Epidermal melanocyte (primary cell): ENCODE measurements at regions not wholly inside any gene's neighbourhood (a gene's known extent, or its start where the extent isn't known, plus 50 kb on each side); places are given as distances from the start of the nearest gene placed in this dataset.
"Not testable (repeated sequence)": the region's sequence is repeated elsewhere in the genome, so short reads cannot be mapped to it uniquely, and the experiment has no call there.

Experiments used
- DNase-seq: peaks from one replicate; pipeline ENCODE4 v3.0.0; 2011; ENCODE audit warnings: low spot score; ENCODE audit not compliant: insufficient read length

DNA sequence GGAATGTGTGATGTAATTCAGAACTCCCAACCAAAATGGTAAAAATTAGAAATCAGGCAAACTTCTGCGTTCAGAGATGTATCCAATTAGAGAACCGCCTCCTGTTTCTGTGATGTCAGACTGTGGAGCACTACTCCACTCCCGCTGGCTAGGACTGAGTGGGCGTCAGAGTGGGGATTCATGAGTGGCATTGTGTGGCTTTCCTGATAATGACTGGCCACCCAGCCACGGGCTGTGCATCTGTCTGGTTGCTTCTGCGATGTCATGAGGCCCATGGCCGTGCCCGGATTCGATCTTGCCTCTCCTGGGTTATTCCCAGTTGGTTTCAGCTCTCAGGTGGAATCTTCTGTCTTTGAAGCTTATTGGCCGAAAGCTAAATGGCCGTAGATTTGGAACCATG, 87.1 kb upstream of the KCNA1 start:
- DNase-seq = no peak

DNA sequence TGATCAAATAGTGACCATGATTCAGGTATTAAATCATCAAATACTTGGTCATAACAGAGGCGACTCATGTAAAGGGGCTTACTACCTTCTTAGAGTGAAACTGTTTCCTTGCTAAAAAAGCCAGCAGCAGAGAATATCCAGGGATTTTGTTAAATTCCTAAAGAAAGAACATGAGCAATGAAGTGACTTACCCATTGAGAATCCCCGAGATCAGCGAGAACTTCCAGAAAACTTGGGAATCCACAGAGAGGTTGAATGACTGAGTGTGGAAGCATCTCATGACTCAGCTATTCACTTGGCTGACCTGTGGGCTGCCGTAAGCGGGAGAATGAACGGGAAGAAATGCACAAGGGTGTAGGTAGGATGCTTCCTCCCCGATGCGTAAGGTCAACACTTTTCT, 85.3 kb upstream of the KCNA1 start:
- DNase-seq = no peak

DNA sequence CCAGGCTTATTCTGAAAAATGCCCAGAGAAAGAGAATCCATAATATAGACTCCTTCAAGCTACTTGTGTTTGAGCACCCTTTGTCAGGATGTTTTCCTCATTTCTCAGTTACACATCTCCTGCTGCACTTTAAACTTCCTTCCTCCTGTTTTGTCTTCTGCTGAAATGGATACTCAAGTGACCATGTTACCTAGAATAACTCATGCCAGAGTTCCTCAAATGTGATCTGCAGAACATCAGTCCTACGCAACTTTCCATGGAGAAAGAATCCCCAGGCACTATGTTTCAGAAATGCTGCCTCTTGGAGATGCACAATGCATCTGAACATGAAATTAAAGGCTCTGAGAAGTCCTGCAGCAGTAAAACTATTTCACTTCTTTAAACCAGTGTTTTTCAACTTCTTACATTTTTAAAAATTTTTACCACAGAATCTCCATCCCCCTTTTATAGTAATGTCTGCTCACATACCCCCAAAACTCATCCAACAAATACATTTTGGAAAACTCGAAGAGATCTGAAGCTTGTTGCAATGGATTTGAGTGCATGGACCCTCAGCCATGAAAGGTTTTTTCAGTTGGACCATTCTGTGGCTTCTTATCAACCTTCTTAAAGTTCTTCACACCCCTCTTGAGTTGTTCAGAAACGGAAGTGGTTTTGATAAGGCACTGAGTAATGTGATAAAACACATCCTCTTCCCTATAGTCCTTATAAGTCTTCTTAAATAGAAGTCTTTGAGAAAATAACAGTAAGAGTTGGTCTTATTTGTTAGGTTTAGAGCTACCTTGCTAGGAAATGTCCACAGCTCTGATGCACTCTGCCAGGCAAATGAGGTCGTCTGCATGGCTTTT, 84.5 kb upstream of the KCNA1 start:
- no peak for DNase-seq

DNA sequence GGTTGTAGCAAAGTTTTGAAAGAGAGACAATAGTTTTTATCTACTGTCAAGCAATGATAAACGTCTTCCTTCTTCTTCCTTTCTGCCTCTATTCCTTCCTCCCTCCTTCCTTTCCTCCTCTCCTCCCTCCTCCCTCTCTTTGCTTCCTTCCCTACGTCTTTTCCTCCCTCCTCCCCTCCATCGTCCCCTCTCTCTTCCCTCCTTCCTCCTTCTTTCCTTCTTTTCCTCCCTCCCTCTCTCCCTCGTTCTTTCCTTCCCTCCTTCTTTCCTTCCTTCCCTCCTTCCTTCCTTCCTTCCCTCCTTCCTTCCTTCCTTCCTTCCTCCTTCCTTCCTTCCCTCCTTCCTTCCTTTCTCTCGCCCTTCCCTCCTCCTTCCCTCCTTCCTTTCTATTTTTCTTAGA, 82.8 kb upstream of the KCNA1 start:
- DNase-seq = no peak

DNA sequence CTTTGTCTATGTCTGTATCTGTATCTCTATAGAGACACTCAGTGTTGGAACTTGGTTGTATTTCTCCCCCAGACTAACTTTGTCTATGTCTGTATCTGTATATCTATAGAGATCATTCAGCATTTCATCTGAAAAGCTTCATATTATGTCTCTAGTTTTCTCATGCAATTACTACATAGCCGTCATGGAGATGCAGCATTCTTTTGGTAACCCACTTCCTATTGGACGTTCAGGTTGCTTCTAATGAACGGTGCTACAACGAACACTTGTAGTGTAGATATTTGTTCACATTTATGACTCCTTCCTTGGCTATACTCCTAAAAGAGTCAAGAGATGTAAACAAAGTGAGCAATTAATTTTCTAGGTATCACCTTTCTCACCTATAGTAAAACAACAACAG, 81.5 kb upstream of the KCNA1 start:
- DNase-seq = no peak

DNA sequence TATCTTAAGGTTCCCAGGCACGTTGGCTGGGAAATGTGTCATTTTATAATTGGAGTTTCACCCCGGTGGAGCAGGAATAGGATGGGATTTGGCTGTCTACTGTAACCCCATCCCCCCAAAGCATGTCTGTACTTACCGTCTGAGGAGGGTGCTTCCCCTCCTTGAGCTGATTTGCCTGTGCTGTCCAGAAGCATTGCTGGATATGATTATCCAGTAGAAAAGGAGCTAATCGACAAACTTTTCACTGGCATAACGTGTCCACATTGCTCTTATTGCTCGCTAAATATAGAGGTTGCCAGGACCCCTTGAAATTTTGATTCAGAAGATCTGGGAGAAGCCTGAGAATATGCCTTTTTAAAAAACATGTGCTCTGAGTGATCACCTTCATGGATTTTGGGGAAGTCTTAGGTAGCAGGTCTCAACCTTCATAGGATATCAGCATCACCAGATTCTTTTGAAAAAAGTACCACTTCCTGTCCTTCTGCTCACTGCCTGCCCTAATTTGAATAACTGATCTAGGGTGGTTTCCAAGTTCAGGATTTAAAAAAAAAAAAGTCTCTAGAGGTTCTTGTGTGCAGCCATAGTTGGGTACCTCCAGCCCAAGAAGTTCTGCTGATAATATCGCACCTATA, 80.4 kb upstream of the KCNA1 start:
- DNase-seq = no peak

DNA sequence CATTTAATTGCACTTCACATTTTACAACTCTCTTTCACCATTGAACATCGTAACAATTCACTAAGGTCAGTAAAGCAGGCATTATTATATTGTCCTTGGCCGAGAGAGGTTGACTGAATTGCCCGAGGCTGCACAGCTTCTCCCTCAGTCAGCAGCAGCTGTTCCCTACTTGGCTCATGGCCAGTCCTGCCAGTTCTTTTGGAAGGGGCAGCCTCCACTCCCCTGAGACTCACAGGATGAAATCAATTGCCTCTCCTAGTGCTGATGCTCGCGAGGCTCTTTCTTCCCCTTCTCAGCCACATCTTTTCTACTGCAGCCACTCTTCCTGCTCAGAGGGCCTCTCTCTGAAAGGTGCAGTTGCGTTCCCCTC, 79.9 kb upstream of the KCNA1 start:
- no peak for DNase-seq

DNA sequence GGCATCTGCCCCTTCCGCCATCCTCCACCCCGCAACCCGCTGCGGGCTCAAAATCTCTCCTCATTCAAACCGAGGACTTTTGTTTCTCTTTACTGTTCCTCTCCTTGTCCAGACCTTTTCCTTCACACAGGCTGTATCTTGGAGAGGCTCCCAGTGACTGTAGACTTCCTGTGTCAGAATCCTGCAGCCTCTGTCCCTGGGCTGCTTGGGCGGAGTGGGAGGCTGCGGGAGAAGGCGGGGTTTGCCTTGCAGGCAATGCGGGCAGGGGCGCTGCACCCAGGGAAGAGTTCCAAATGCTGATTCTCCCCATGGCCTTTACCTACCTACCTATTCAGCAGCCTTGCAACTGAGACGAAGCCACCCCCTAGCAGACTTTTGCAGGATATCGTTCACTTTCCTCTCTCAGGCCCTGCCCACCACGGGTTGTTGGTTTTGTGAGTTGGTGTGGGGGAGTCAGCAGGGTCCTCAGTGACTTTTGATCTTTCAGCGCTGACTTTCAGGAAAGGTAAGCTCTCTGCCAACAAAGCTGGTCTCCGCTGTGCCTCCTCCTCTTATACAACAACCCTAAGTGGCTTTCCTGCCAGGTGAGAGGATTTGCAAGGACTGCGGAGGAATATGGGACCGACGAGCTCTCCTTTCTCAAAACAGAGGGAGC, 79.0 kb upstream of the KCNA1 start:
- DNase-seq = no peak

DNA sequence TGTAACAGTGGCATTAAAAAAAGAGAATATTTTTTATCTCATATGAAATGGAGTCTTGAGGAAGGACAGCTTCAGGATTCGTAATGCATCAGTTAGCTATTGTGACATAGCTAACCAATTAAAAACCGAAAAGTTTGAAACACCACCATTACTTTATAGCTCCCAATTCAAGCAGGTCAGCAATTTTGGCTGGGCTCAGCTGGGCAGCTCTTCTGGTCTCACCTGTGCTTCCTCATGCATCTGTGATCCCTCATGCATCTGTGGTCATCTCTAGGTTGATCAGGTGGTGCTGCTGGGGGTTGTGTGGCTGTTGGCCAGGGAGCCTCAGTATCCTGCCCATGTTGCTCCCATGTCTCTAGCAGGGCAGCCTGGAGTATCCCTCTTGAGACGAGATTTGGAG, 76.7 kb upstream of the KCNA1 start:
- no peak for DNase-seq

DNA sequence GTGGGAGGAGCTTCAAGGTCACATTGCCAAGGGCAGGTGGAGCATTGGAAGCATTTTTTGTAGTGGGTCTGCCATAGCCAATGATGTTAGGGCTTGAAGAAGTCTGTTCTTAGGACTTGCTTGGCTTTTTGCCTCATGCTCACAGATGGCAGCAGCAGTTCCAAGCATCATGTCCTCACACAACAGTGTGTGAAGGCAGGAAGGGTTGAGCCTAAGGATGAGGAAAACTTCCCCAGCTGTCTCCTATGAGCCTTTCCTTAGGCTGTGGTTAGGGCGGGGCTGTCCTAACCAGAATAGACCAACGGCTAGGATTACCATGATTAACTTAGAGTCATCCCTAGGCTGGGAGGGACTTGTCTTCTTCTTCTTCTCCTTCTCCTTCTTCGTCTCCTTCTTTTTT, 76.2 kb upstream of the KCNA1 start:
- DNase-seq = no peak

DNA sequence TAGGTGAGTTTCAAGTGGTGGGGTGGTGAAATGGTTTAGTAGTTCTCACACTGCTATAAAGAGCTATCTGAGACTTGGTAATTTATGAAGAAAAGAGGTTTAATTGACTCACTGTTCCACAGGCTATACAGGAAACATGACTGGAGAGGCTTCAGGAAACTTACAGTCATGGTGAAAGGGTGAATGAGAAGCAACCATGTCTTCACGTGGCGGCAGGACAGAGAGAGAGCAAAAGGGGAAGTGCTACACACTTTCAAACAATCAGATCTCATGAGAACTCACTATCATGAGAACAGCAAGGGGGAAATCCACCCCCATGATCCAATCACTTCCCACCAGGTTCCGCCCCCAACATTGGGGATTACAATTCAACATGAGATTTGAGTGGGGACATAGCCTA, 67.3 kb upstream of the KCNA1 start:
- DNase-seq = not testable (repeated sequence)

DNA sequence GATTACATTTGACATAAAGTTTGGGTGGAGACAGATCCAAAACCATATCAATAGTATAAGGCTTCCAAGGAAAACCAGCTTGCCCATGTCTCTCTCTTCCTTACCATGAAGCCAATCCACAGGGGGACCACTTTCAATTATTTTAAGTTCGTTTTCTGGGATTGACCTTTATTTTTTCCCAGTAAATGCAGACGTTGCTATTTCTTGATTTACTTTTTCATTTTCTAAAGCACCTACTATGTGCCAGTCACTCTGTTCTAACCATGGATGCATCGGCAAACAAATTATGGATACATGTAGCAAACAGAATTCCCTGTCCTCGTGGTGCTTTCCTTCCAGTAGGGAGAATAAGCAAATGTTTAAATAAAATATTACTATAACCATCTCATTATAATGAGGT, 65.8 kb upstream of the KCNA1 start:
- no peak for DNase-seq

DNA sequence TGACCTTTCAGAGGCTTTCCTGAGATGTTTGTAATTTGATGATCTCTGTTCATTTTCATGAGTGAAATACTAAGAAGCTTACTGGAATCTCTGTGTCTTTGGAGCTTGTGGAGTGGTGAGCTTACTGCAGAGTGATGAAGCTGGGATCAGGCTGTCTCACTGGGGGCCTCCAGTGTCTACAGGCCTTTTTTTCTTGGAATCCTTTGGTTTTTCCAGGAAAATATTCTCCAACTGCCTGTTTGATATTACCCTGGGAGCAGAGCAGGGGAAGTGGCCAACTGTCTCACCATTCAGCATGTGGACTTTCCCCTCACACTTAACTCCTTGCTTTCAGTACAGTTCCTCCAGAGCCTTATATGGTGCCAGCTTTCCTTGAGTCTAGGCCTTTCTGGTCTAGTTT, 62.0 kb upstream of the KCNA1 start:
- DNase-seq = no peak

DNA sequence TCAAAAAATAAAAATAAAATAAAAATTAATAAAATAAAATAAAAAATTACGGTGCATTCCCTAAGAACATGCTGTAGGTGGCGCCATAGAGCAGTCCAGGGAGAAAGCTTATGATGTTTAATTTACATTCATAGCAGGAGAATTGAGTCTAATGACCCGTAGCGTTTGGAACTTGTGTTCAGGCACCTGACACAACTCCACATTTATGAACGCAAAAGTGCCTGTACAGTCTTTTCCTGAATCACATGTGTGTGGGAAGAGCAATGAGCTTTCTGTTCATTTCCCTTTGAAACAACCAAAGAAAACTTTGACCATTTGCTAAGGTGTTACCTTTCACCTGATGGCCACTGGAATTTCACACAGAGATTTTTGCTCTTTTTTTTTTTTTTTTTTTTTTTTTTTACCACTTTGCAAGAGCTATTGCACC, 60.6 kb upstream of the KCNA1 start:
- DNase-seq = peak; percentile 36

DNA sequence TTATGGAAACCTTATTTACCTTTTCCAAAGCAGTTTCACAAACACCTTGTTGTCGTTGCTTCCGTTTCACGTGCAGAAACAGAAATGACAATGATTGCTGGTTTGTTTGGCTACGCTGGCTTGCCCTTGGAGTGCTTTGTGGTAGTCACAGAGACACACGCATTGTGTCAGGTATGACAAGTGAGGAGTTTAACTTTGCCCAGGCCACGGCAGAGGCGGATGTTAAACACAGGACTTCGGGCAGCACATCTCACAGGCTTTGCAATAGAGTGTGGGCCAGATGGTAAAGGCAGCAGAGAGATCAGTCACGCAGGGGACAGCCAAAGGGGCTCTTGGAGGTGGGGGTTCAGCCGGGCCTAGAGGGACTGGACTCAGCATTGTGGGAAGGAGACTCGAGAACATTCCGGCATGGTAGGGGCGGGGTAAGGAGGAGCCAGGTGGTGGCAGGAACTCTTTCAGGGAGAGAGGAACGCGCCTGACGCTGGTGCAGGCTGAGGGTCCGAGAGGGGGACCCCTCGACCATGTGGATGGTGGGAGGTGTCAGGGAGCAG, 59.8 kb upstream of the KCNA1 start:
- no peak for DNase-seq

DNA sequence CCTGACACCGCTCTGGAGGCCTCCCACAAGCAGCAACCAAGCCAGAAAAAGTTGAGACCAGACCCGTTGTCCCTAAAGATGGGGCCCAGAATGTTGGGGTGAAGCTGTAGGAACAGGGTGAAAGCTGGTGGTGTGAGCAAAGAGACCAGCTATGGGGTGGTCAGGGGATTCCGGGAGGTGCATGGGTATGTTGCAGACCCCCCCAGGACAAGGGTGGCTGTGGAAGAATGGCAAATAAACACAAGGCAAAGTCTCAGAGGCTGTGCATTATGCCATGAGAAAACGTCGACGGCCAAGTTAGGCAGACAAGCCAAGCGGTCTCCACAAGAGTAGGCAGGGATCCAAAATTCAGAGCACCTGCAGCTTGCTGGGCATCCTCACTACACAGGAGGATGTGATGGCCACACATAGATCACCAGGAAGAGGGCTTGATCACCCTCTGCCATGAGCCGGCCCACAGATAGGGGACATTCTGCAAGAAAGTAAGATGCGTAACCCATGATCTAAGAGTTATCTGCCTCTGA, 58.8 kb upstream of the KCNA1 start:
- DNase-seq = no peak

DNA sequence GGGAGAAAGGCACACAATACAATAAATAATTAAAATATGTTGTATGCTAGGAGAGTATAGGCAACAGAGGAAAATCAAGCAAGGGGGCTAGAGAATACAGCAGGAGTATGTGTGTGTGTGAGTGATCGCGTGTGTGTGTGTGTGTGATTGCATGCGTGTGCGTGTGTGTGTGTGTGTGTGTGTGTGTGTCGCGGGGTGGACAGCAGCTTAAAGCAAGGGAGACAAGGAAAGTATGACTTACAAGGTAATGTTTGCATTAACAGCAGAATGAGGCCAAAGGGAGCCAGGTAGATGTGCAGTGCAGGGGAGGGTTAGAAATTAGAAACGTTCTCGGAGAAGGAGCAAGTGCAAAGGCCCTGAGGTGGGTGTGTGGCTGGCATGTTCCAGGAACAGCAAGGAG, 57.4 kb upstream of the KCNA1 start:
- no peak for DNase-seq

DNA sequence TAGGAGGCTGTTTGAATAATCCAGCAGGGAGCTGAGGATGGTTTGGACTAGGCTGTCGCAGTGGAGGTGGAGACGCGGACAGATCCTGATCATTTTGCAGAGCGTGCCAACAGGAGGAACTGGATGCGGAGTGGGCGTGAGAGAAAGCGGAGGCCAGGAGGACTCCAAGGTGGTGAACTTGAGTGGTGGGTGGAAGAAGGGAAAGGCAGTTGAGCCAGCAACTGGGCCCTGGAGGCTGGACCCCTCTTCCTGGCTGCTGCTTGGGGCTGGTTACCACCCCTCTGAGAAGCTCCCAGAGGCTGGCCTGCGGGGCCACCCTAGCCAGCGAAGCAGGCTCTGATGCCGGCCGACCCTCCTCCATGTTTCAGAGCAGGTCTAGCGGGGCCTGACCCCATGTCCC, 56.8 kb upstream of the KCNA1 start:
- DNase-seq = no peak

DNA sequence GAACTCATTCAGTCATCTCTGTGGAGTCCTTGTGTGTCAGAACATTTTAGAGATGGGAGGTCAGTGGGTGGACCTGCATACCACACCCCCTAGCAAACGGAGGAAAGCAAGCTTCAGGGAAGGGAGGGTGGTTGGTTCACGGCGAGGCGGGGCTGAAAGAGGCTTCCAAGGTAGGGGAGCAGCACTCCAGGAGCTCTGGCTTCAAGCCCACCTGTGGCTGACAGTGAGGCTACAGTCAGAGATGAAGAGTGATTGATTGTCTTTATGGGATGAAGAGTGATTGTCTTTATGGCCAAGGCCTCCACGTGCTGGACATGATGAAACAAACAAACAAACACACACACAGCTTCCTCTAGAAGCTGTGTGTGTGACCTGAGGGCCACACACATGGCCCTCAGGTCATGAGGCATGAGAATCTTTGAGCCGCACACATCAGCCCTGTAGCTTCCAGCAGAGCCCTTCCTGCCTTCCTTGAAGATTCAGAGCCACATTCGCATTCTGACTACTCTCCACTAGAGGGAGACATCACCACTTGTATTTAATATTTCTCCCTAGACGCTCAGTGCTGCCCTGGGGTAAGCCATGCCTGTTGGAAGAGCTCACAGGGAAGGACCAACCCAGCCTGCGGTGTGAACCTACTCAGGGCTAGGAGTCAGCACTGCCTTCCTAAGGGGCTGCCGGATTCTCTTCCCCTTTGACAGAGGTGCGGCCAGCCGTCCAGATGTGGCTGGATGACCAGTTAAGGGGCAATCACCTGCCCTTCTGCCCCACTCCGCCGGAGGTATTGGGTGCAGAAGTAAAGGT, 54.4 kb upstream of the KCNA1 start:
- DNase-seq = peak; percentile 48

DNA sequence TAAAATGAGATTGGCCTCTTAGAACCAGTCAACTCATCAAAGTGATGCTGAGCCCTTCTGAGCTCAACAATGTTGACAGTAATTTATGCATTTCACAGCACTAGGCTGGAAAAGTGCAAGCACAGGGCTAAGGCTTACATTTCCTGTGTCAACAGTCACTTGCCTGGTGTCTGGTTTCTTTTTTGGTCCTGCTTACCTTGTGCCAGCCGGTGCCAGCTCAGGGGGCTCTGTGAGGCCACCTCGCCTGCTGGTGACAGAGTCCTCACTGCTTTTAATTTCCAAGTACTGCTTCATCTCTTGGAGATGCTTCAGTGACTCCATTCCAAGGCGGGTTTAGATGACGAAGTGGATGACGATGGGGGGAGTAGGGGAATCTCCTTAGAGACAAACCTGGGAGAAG, 53.1 kb upstream of the KCNA1 start:
- no peak for DNase-seq
